ENCODE measurements at regions not wholly inside any gene's neighbourhood (a gene's known extent, or its start where the extent isn't known, plus 50 kb on each side); places are given as distances from the start of the nearest gene placed in this dataset.
"Not testable (repeated sequence)": the region's sequence is repeated elsewhere in the genome, so short reads cannot be mapped to it uniquely, and the experiment has no call there.

DNA sequence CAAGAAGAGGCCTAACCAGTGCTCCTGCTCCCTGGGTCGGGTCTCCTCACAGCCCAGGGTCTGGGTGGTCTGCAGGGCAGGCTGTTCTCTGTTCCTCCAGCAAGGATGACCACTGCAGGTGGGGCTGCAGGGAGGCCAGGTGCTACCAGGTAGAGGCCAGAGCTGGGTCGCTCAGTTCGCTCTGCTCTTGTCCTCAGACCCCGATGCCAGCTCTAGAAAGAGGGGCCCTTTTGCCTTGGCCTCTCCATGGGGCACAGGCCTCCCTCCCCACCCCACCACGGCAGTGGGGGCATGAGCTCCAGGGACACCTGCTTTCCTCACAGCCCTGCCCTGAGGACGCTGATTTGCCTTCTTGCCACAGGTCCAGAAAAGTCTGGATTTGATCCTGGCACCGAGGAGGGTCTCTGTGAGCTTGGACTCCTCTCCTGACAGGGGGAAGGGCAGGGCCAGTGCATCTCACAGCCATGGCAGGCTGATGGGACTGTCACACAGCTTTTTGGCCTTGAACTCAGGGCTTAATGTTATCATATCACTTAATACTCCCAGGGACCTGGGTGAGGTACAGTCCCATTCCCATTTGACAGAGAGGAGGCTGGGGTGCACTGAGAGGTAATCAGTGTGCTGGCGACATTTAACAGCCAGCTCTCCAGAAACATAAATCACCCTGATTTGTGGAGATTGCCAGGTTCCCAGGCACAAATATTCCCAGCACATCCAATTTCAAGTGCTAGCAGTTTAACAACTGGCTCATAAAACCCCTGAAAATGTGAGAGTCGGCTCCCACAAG is 273.0 kb upstream of the SFSWAP start:
- H3K36me3 Mint-ChIP-seq, result no peaks in the 10 kb centered on the region
- ChIA-PET POLR2A (no interaction called here), CTCF (interaction anchor here (0.6 kb wide), 1 partner anchor 598 kb away, joined by 3 read pairs; no protein-coding TSS in a partner anchor)
- H3K4me3 Mint-ChIP-seq, result no peak overlapping the region
- no peaks in the 10 kb centered on the region for H3K9me3 ChIP-seq (ENCODE audit: control insufficient read depth in 2 of 3, low read length in 3 of 3)
- no peaks in the 10 kb centered on the region for H3K27me3 ChIP-seq (ENCODE audit: control insufficient read depth in 2 of 2, insufficient read depth in 2 of 2, low read length in 2 of 2)
- no peaks in the 10 kb centered on the region for H3K36me3 ChIP-seq (ENCODE audit: control insufficient read depth in 2 of 3, insufficient read depth in 3 of 3, low read length in 3 of 3)
- no peaks in the 10 kb centered on the region for H3K4me1 ChIP-seq (ENCODE audit: control insufficient read depth in 2 of 2, insufficient read depth in 2 of 2, low read length in 2 of 2)
- ATAC-seq (no peak), DNase-seq (no peak)
- no peak overlapping the region for H3K27ac Mint-ChIP-seq
- H3K27me3 Mint-ChIP-seq, result peaks cover 7 to 25% (median 18%) of the 10 kb centered on the region in 5 donors
- H3K27ac ChIP-seq (ENCODE audit: low read depth, low read length), result no peak overlapping the region
- intact Hi-C loops (cut with micrococcal nuclease), result no loop called here
- peaks cover 0 to 2% (median 0%) of the 10 kb centered on the region in 7 donors for H3K4me1 Mint-ChIP-seq
- H3K9me3 Mint-ChIP-seq, result peaks cover 0 to 2% (median 0%) of the 10 kb centered on the region in 11 donors
- H3K4me3 ChIP-seq (ENCODE audit: low read length), result no peak overlapping the region

DNA sequence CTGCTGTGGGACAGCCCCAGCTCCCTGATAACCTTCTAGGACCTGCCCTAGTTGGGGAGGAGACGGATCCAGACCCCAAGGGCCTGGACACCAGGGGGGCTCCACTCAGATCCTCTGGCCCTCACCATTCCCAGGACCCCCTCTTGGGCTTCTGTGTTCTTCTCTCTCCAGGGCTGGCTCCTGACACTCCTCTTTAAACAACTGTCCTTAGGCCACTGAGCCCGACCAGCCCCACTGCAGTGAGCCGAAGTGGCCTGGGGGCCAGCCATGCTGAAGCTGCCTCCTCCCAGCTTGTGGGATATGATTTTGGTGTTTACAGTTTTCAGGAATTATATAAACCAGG is 272.4 kb upstream of the SFSWAP start:
- POLR2A ChIA-PET; intact Hi-C loops (cut with micrococcal nuclease); ATAC-seq; H3K4me3 Mint-ChIP-seq; H3K36me3 ChIP-seq (ENCODE audit: control insufficient read depth in 2 of 3, insufficient read depth in 3 of 3, low read length in 3 of 3); DNase-seq; H3K27me3 ChIP-seq (ENCODE audit: control insufficient read depth in 2 of 2, insufficient read depth in 2 of 2, low read length in 2 of 2); H3K4me1 Mint-ChIP-seq; H3K4me3 ChIP-seq (ENCODE audit: low read length); H3K4me1 ChIP-seq (ENCODE audit: control insufficient read depth in 2 of 2, insufficient read depth in 2 of 2, low read length in 2 of 2); H3K27ac ChIP-seq (ENCODE audit: low read depth, low read length); H3K27ac Mint-ChIP-seq; H3K9me3 Mint-ChIP-seq; H3K36me3 Mint-ChIP-seq; H3K9me3 ChIP-seq (ENCODE audit: control insufficient read depth in 2 of 3, low read length in 3 of 3); CTCF ChIA-PET: not testable (repeated sequence)
- H3K27me3 Mint-ChIP-seq, result peaks cover 7 to 25% (median 18%) of the 10 kb centered on the region in 5 donors

DNA sequence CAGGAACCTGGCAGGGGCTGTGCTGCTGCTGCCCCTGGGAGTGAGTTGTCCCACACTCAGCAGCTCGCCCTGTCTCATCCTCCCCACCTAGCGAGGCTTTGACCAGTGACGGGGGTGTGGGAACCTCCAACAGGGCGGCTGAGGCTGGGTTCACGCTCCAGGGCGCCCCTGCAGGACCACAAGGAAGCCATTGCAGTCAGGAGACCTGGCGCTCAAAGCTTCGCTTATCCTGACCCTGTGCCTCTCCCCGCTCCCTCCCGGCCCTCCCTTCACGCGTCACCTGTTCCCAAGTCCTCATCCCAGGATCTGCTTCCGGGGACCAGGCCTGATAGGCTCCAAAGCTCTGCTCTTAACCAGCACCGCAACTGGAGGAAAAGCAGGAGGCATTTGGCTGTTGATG is 272.0 kb upstream of the SFSWAP start:
- Histone ChIP-seq H3K36me3 (ENCODE audit: control insufficient read depth in 2 of 3, insufficient read depth in 3 of 3, low read length in 3 of 3) (no peaks in the 10 kb centered on the region), H3K27ac (ENCODE audit: low read depth, low read length) (no peak overlapping the region), H3K27me3 (ENCODE audit: control insufficient read depth in 2 of 2, insufficient read depth in 2 of 2, low read length in 2 of 2) (no peaks in the 10 kb centered on the region), H3K4me3 (ENCODE audit: low read length) (no peak overlapping the region), H3K9me3 (ENCODE audit: control insufficient read depth in 2 of 3, low read length in 3 of 3) (no peaks in the 10 kb centered on the region), H3K4me1 (ENCODE audit: control insufficient read depth in 2 of 2, insufficient read depth in 2 of 2, low read length in 2 of 2) (no peaks in the 10 kb centered on the region)
- Mint-ChIP-seq H3K4me3 (no peak overlapping the region), H3K36me3 (no peaks in the 10 kb centered on the region), H3K9me3 (peaks cover 0 to 2% (median 0%) of the 10 kb centered on the region in 11 donors), H3K27me3 (peaks cover 7 to 25% (median 18%) of the 10 kb centered on the region in 5 donors), H3K27ac (no peak overlapping the region), H3K4me1 (peaks cover 0 to 2% (median 0%) of the 10 kb centered on the region in 7 donors)
- ATAC-seq (no peak), DNase-seq (no peak)
- ChIA-PET CTCF (no interaction called here), POLR2A (no interaction called here)
- intact Hi-C loops (cut with micrococcal nuclease), result no loop called here

DNA sequence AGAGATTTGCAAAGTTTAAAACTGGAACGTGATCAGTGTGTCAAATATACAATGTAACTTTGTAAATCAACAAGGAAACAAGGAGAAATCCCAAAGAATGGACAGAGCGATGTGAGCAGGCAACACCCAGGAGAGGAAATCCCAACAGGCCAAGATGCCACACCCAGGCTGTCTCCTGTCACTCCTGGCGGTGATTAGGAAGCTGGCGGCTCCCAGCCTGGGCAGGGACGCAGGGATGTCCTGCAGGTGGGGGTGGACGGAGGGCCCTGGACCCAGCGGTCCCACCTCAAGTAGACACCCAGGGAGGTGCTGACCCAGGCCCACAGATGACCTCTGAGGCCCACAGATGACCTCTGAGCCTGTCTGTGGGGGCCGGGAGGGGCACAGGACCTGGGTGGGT is 271.1 kb upstream of the SFSWAP start:
- H3K36me3 ChIP-seq (ENCODE audit: control insufficient read depth in 2 of 3, insufficient read depth in 3 of 3, low read length in 3 of 3); intact Hi-C loops (cut with micrococcal nuclease); POLR2A ChIA-PET; H3K4me3 Mint-ChIP-seq; H3K4me1 Mint-ChIP-seq; H3K36me3 Mint-ChIP-seq; H3K4me1 ChIP-seq (ENCODE audit: control insufficient read depth in 2 of 2, insufficient read depth in 2 of 2, low read length in 2 of 2); H3K4me3 ChIP-seq (ENCODE audit: low read length); ATAC-seq; H3K9me3 ChIP-seq (ENCODE audit: control insufficient read depth in 2 of 3, low read length in 3 of 3); H3K9me3 Mint-ChIP-seq; DNase-seq; H3K27me3 ChIP-seq (ENCODE audit: control insufficient read depth in 2 of 2, insufficient read depth in 2 of 2, low read length in 2 of 2); H3K27ac ChIP-seq (ENCODE audit: low read depth, low read length); CTCF ChIA-PET; H3K27ac Mint-ChIP-seq: not testable (repeated sequence)
- H3K27me3 Mint-ChIP-seq, result peaks cover under 1 to 19% (median 12%) of the 10 kb centered on the region in 5 donors

DNA sequence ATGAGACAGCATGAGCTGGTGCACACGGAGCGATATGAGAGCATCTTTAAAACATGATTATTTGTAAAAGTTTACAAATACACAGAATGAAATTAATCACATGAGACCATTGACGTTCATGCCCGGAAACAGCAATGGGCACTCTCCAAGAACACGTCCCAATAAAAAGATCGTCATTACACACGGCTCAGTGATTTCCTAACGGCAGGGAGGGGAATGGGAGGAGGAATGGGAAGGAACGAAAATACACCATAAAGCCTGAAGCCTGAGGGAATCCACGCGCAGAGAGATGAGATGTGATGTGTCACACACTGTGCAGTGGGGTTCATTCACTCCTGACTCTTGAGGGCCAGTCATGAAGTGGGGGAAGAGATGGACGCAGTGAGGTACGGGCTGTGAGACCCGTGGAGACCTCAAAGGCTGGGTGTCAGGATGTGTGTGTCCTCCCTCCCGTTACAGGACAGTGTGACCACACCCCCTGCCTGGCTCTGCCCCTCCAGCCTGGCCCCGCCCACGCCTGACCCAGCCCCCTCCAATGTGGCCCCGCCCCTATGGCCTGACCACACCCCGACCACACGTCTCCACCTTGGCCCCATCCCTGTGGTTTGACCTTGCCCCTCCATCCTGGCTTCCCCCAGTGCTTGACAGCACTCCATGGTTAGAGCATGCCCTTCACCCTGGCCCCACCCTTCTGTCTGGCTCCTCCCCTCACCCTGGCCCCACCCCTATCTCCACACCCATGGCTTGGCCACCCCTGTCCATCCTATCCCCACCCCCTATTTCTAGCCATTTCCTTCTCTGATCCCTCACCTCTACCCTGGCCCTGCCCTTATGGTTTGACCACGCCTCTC is 270.5 kb upstream of the SFSWAP start:
- H3K27me3 Mint-ChIP-seq, result peaks cover 0 to 15% (median 7%) of the 10 kb centered on the region in 5 donors
- H3K9me3 ChIP-seq (ENCODE audit: control insufficient read depth in 2 of 3, low read length in 3 of 3); H3K9me3 Mint-ChIP-seq; DNase-seq; H3K36me3 Mint-ChIP-seq; H3K27me3 ChIP-seq (ENCODE audit: control insufficient read depth in 2 of 2, insufficient read depth in 2 of 2, low read length in 2 of 2); H3K4me1 ChIP-seq (ENCODE audit: control insufficient read depth in 2 of 2, insufficient read depth in 2 of 2, low read length in 2 of 2); H3K36me3 ChIP-seq (ENCODE audit: control insufficient read depth in 2 of 3, insufficient read depth in 3 of 3, low read length in 3 of 3); intact Hi-C loops (cut with micrococcal nuclease); H3K27ac ChIP-seq (ENCODE audit: low read depth, low read length); POLR2A ChIA-PET; H3K4me3 Mint-ChIP-seq; H3K4me1 Mint-ChIP-seq; H3K4me3 ChIP-seq (ENCODE audit: low read length); CTCF ChIA-PET; H3K27ac Mint-ChIP-seq: not testable (repeated sequence)
- ATAC-seq, result peak; percentile 28

DNA sequence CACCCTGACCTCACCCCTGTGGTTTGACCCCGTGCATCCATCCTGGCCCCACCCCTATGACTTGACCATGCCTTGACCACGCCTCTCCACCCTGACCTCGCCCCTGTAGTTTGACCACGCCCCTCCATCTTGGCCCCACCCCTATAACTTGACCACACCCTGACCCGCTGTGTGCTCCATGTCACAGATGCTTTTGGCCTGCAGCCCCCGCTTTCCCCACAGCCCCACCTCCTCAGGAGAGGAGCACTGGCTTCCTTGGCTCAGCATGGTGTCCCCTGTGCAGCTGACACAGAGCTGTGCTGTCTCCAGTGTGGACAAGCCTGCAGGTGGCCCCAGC is 269.9 kb upstream of the SFSWAP start:
- POLR2A ChIA-PET, result no interaction called here
- peaks cover 0 to 13% (median 3%) of the 10 kb centered on the region in 5 donors for H3K27me3 Mint-ChIP-seq
- intact Hi-C loops (cut with micrococcal nuclease), result no loop called here
- no peak overlapping the region for H3K27ac Mint-ChIP-seq
- H3K4me1 Mint-ChIP-seq, result peaks cover 0 to 2% (median 0%) of the 10 kb centered on the region in 7 donors
- DNase-seq, result no peak
- ATAC-seq, result no peak
- CTCF ChIA-PET, result no interaction called here
- H3K9me3 Mint-ChIP-seq, result no peaks in the 10 kb centered on the region
- Histone ChIP-seq H3K36me3 (ENCODE audit: control insufficient read depth in 2 of 3, insufficient read depth in 3 of 3, low read length in 3 of 3) (no peaks in the 10 kb centered on the region), H3K4me3 (ENCODE audit: low read length) (no peak overlapping the region), H3K27me3 (ENCODE audit: control insufficient read depth in 2 of 2, insufficient read depth in 2 of 2, low read length in 2 of 2) (no peaks in the 10 kb centered on the region), H3K27ac (ENCODE audit: low read depth, low read length) (no peak overlapping the region), H3K4me1 (ENCODE audit: control insufficient read depth in 2 of 2, insufficient read depth in 2 of 2, low read length in 2 of 2) (no peaks in the 10 kb centered on the region), H3K9me3 (ENCODE audit: control insufficient read depth in 2 of 3, low read length in 3 of 3) (no peaks in the 10 kb centered on the region)
- no peak overlapping the region for H3K4me3 Mint-ChIP-seq
- H3K36me3 Mint-ChIP-seq, result no peaks in the 10 kb centered on the region

All from naive thymus-derived CD4-positive, alpha-beta T cell (primary cell).